ENCODE measurements at regions not wholly inside any gene's neighbourhood (a gene's known extent, or its start where the extent isn't known, plus 50 kb on each side); places are given as distances from the start of the nearest gene placed in this dataset.

- TF ChIP-seq CTCF (IDR thresholded peaks at IDR 0.05; ENCODE audit: control extremely low read depth in 1 of 3, insufficient read depth in 1 of 3, low read depth in 1 of 3, low read length in 3 of 3): no peak
- TF ChIP-seq POLR2AphosphoS5 (IDR thresholded peaks at IDR 0.05; ENCODE audit: low read depth, low read length): no peak
Observed at GRCh38 chr1:55572878-55573734, 357.9 kb upstream of the USP24 start.
